HG02571 (cell line): ENCODE measurements at regions not wholly inside any gene's neighbourhood (a gene's known extent, or its start where the extent isn't known, plus 50 kb on each side); places are given as distances from the start of the nearest gene placed in this dataset.

Experiments
- ATAC-seq: cut with Tn5 transposase; IDR thresholded peaks from one replicate; pipeline ENCODE4 v1.9.1; 2021; ENCODE audit warnings: mild to moderate bottlenecking, moderate library complexity; ENCODE audit not compliant: unreplicated experiment

GRCh38 chr4:171759274-171759673, 53.9 kb upstream of the GALNTL6 start:
- no peak for ATAC-seq

- ATAC-seq, result no peak
Measured at GRCh38 chr4:171751538-171751937, 61.7 kb upstream of the GALNTL6 start.

- ATAC-seq, result no peak
Measured at GRCh38 chr4:171746418-171746817, 66.8 kb upstream of the GALNTL6 start.

GRCh38 chr4:171742436-171742835, 70.8 kb upstream of the GALNTL6 start:
- no peak for ATAC-seq

GRCh38 chr4:171727185-171727584, 86.0 kb upstream of the GALNTL6 start:
- ATAC-seq, result no peak

- no peak for ATAC-seq
Measured at GRCh38 chr4:171721937-171722336, 91.3 kb upstream of the GALNTL6 start.

- no peak for ATAC-seq
Measured at GRCh38 chr4:171719691-171720090, 93.5 kb upstream of the GALNTL6 start.

- no peak for ATAC-seq
Measured at GRCh38 chr4:171718665-171719064, 94.5 kb upstream of the GALNTL6 start.

- ATAC-seq, result no peak
Measured at GRCh38 chr4:171718069-171718468, 95.1 kb upstream of the GALNTL6 start.

GRCh38 chr4:171717231-171717741, 95.9 kb upstream of the GALNTL6 start:
- ATAC-seq, result no peak

- ATAC-seq, result no peak
Measured at GRCh38 chr4:171715973-171716372, 97.2 kb upstream of the GALNTL6 start.

- no peak for ATAC-seq
Measured at GRCh38 chr4:171714791-171715454, 98.3 kb upstream of the GALNTL6 start.

- no peak for ATAC-seq
Measured at GRCh38 chr4:171710743-171711142, 102.5 kb upstream of the GALNTL6 start.

- peak; percentile 98 for ATAC-seq
Measured at GRCh38 chr4:171676555-171677215, 136.5 kb upstream of the GALNTL6 start.

GRCh38 chr4:171674781-171675180, 138.4 kb upstream of the GALNTL6 start:
- ATAC-seq, result no peak

- ATAC-seq, result no peak
Measured at GRCh38 chr4:171668403-171668802, 144.8 kb upstream of the GALNTL6 start.

- ATAC-seq, result no peak
Measured at GRCh38 chr4:171667906-171668305, 145.3 kb upstream of the GALNTL6 start.

- no peak for ATAC-seq
Measured at GRCh38 chr4:171651071-171651470, 162.1 kb upstream of the GALNTL6 start.

GRCh38 chr4:171650543-171650942, 162.7 kb upstream of the GALNTL6 start:
- ATAC-seq, result no peak

GRCh38 chr4:171648926-171649325, 164.3 kb upstream of the GALNTL6 start:
- ATAC-seq, result no peak

GRCh38 chr4:171646984-171647383, 166.2 kb upstream of the GALNTL6 start:
- no peak for ATAC-seq

- peak; percentile 78 for ATAC-seq
Measured at GRCh38 chr4:171644430-171645057, 168.7 kb upstream of the GALNTL6 start.
